ENCODE measurements at regions not wholly inside any gene's neighbourhood (a gene's known extent, or its start where the extent isn't known, plus 50 kb on each side); places are given as distances from the start of the nearest gene placed in this dataset.

GRCh38 chr5:60494635-60495034, 205.3 kb downstream of the DEPDC1B start:
- ChIA-PET CTCF (interaction anchor here (0.7 to 1.6 kb wide), 2 partner anchors 10 to 28 kb away, joined by 4 to 11 read pairs; no protein-coding TSS in a partner anchor), RAD21 (ENCODE audit: unreplicated experiment) (interaction anchor here (0.7 to 2.1 kb wide), 9 partner anchors 10 to 103 kb away, joined by 3 to 16 read pairs (median 5); no protein-coding TSS in a partner anchor), POLR2A (interaction anchor here (1.1 to 1.3 kb wide), 2 partner anchors 10 to 25 kb away, joined by 4 to 7 read pairs; no protein-coding TSS in a partner anchor), SMC1A (ENCODE audit: uncharacterized antibody, unreplicated experiment) (interaction anchor here (1.0 to 1.9 kb wide), 9 partner anchors 10 to 174 kb away, joined by 3 to 15 read pairs (median 4); no protein-coding TSS in a partner anchor)
- Histone ChIP-seq H3K9me3 (replicated peaks; ENCODE audit: control insufficient read depth, insufficient read depth, low read length) (no peaks in the 10 kb centered on the region; the same call in 2 of the 3 replicates), H4K20me1 (ENCODE audit: control insufficient read depth, insufficient read depth) (no peaks in the 10 kb centered on the region), H3K9ac (ENCODE audit: control insufficient read depth, insufficient read depth, low read length) (no peak overlapping the region), H3K27me3 (replicated peaks in 1 of 2; ENCODE audit: control insufficient read depth in 2 of 2, insufficient read depth in 2 of 2, low read length in 1 of 2) (no peaks in the 10 kb centered on the region), H3K4me1 (ENCODE audit: control insufficient read depth, insufficient read depth, low read length) (peaks cover 17% of the 10 kb centered on the region), H2AFZ (ENCODE audit: control insufficient read depth, low read depth, low read length) (no peak overlapping the region), H3K27ac (ENCODE audit: control insufficient read depth, insufficient read depth) (peak overlapping the region; percentile 17; the same call in 1 of the 2 replicates), H3K79me2 (ENCODE audit: control insufficient read depth, insufficient read depth, low read length) (no peaks in the 10 kb centered on the region), H3K4me2 (ENCODE audit: control insufficient read depth, insufficient read depth) (peak overlapping the region; percentile 4; the same call in 1 of the 2 replicates), H3K4me3 (no peak overlapping the region), H3K36me3 (ENCODE audit: control insufficient read depth in 2 of 2, insufficient read depth in 2 of 2, low read length in 1 of 2) (no peaks in the 10 kb centered on the region)
- no TSS peak for BruUV-seq (replicated peaks)
- in situ Hi-C loops (cut with MboI), result no loop called here
- ATAC-seq, result peak; percentile 87
- intact Hi-C loops (cut with micrococcal nuclease; ENCODE audit: unreplicated experiment), result no loop called here
- no peak for FAIRE-seq
- DNase-seq (ENCODE audit: low read depth, low spot score), result peak; percentile 54
- TF ChIP-seq HSF1 (IDR thresholded peaks at IDR 0.05; ENCODE audit: low read depth, low read length), result no peak
- TF ChIP-seq MEF2A (IDR thresholded peaks at IDR 0.05; ENCODE audit: insufficient read depth, low read depth, low read length), result no peak
- TF ChIP-seq REST (IDR thresholded peaks at IDR 0.05; ENCODE audit: low read depth, low read length), result no peak
- TF ChIP-seq NBN (IDR thresholded peaks at IDR 0.05), result 0 out of 2 replicates have a peak, but pooled peaks have one; percentile 25
- no peak for TF ChIP-seq KAT2A (conservative IDR thresholded peaks at IDR 0.05; ENCODE audit: control insufficient read depth, low read depth, low read length)
- TF ChIP-seq GABPA (IDR thresholded peaks at IDR 0.05; ENCODE audit: low read depth), result no peak
- TF ChIP-seq, protein P1, sequence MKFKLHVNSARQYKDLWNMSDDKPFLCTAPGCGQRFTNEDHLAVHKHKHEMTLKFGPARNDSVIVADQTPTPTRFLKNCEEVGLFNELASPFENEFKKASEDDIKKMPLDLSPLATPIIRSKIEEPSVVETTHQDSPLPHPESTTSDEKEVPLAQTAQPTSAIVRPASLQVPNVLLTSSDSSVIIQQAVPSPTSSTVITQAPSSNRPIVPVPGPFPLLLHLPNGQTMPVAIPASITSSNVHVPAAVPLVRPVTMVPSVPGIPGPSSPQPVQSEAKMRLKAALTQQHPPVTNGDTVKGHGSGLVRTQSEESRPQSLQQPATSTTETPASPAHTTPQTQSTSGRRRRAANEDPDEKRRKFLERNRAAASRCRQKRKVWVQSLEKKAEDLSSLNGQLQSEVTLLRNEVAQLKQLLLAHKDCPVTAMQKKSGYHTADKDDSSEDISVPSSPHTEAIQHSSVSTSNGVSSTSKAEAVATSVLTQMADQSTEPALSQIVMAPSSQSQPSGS (IDR thresholded peaks at IDR 0.05; ENCODE audit: low read length), result peak; percentile 36; the same call in 1 of the 2 replicates
- TF ChIP-seq RUNX3 (IDR thresholded peaks at IDR 0.05; ENCODE audit: low read length), result peak; percentile 44; the same call in 1 of the 2 replicates
- TF ChIP-seq TARDBP (IDR thresholded peaks at IDR 0.05; ENCODE audit: borderline replicate concordance), result no peak
- 0 out of 2 replicates have a peak, but pooled peaks have one; percentile 27 for TF ChIP-seq MTA3 (IDR thresholded peaks at IDR 0.05; ENCODE audit: borderline replicate concordance, low read length)
- TF ChIP-seq SREBF2 (IDR thresholded peaks at IDR 0.05; ENCODE audit: low read length), result no peak
- TF ChIP-seq TAF1 (IDR thresholded peaks at IDR 0.05; ENCODE audit: borderline replicate concordance, low read depth, low read length), result no peak
- TF ChIP-seq EP300 (IDR thresholded peaks at IDR 0.05; ENCODE audit: borderline replicate concordance in 1 of 2, control insufficient read depth in 1 of 2, low read depth in 2 of 2, low read length in 2 of 2), result peak in 1 of 2 experiments; percentile 12; a peak in 1 of 4 replicates
- no peak for TF ChIP-seq EZH2 (IDR thresholded peaks at IDR 0.05; ENCODE audit: borderline replicate concordance, control insufficient read depth, low read depth, low read length)
- no peak for TF ChIP-seq LARP7 (IDR thresholded peaks at IDR 0.05)
- no peak for TF ChIP-seq ZSCAN29 (IDR thresholded peaks at IDR 0.05)
- no peak for TF ChIP-seq BCL3 (IDR thresholded peaks at IDR 0.05; ENCODE audit: borderline replicate concordance, insufficient read depth, low read depth, low read length, poor library complexity, severe bottlenecking)
- TF ChIP-seq ZNF622 (IDR thresholded peaks at IDR 0.05), result no peak
